CD4-positive, alpha-beta T cell treated with Interleukin-15 for 1 hour (primary cell): ENCODE measurements at regions not wholly inside any gene's neighbourhood (a gene's known extent, or its start where the extent isn't known, plus 50 kb on each side); places are given as distances from the start of the nearest gene placed in this dataset.

Source experiments
- DNase-seq: peaks from one replicate; pipeline ENCODE4 v3.0.0-alpha.2; 2020

- DNase-seq, result peak; percentile 85
Measured at GRCh38 chr1:234725177-234726132, 115.5 kb upstream of the IRF2BP2 start.

- DNase-seq, result no peak
Measured at GRCh38 chr1:234724516-234725176, 114.7 kb upstream of the IRF2BP2 start.

- DNase-seq, result peak; percentile 67
Measured at GRCh38 chr1:234722904-234723720, 113.1 kb upstream of the IRF2BP2 start.

- DNase-seq, result no peak
Measured at GRCh38 chr1:234722270-234722704, 112.3 kb upstream of the IRF2BP2 start.

GRCh38 chr1:234721476-234722269 is 111.7 kb upstream of the IRF2BP2 start:
- no peak for DNase-seq

GRCh38 chr1:234720709-234721441 is 110.9 kb upstream of the IRF2BP2 start:
- DNase-seq, result no peak

- DNase-seq, result no peak
Measured at GRCh38 chr1:234719454-234720251, 109.7 kb upstream of the IRF2BP2 start.

- DNase-seq, result no peak
Measured at GRCh38 chr1:234718496-234719453, 108.8 kb upstream of the IRF2BP2 start.

GRCh38 chr1:234716908-234717375 is 107.0 kb upstream of the IRF2BP2 start:
- DNase-seq, result no peak

GRCh38 chr1:234715252-234716014 is 105.5 kb upstream of the IRF2BP2 start:
- no peak for DNase-seq

- no peak for DNase-seq
Measured at GRCh38 chr1:234713859-234714258, 103.9 kb upstream of the IRF2BP2 start.

- DNase-seq, result no peak
Measured at GRCh38 chr1:234713440-234713839, 103.5 kb upstream of the IRF2BP2 start.

GRCh38 chr1:234712891-234713305 is 102.9 kb upstream of the IRF2BP2 start:
- DNase-seq, result no peak

- DNase-seq, result no peak
Measured at GRCh38 chr1:234710936-234711724, 101.2 kb upstream of the IRF2BP2 start.

GRCh38 chr1:234710381-234710780 is 100.4 kb upstream of the IRF2BP2 start:
- no peak for DNase-seq

GRCh38 chr1:234709473-234710228 is 99.7 kb upstream of the IRF2BP2 start:
- no peak for DNase-seq
